Frontal cortex (tissue), 3 donors: ENCODE measurements at regions not wholly inside any gene's neighbourhood (a gene's known extent, or its start where the extent isn't known, plus 50 kb on each side); places are given as distances from the start of the nearest gene placed in this dataset.

ENCODE experiments used
- DNase-seq, 2 donors: peaks; one replicate each; pipeline ENCODE4 v3.0.0; 2012; ENCODE audit warnings: low spot score in 2 of 2
- FAIRE-seq: peaks from 2 replicates; lab custom pipeline; 2012; peaks lifted over from hg19 to GRCh38; lab: Jason Lieb, UNC
- donor health status: control.
- donor health status: control.
- donor health status: control.

GRCh38 chr6:170106906-170107525 is 183.9 kb downstream of the DLL1 start:
- no peak for DNase-seq
- no peak for FAIRE-seq

DNA sequence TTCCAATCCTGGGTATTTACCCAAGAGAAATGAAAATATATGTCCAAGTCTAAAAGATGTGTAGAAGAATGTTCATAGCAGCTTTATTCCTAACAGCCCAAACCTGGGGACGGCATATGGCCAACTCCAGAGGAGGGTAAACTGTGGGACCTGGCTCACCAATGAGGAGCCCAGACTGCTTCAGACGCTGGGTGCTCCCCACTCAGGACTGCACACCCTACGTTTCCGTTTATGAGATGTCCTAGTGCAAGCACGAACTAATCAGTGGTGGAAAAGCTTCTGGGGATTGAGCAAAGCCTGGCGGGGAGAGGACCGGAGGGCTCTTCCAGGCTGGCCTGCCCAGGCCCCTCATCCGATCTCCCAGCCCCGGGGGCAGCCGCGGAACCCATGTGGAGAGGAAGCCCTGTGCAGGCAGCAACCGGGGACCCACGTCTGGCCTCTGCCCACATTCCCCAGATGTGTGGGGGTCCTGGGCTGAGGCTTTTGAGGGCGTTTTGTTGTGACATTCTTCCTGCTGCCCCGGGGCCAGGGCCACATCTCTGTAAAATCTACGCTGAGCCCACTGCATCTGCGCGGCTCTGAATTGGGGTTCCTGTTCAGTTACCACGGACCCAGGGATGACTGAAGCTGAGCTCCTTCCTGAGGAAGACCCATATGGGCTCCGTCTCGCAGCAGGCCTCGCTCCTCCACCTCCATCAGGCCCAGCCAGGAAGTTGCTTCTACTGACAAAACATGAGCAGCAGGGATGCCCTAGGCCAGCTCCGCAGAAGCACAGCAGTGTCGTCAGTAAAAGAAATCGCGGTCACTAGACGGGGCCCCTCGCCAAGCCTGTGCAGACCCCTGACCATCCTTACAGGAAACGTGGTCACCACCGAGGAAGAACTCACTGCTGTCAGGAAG is 188.0 kb downstream of the DLL1 start:
- FAIRE-seq (no peak), DNase-seq (no peak)

DNA sequence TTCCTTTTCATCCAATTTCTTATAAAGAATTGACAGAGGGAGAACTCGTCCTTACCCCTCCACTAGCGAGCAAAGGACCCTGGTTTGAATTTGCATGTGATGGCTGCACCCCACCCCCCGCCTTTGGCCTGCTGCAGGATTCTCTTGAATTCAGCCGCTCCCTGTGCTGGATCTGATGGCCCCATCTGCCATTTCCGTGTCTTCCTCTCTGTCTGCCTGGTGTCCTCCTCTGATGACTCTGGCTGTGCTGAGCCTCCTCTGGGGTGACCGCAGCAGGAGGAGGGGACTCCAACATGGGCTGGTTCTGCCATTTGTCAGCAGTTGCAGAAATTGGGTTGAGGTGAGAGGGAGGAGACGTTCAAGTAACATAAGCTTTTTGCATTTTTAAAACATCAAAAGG is 188.8 kb downstream of the DLL1 start:
- DNase-seq (no peak), FAIRE-seq (no peak)

GRCh38 chr6:170101281-170102035 is 189.4 kb downstream of the DLL1 start:
- DNase-seq: no peak
- FAIRE-seq: no peak

DNA sequence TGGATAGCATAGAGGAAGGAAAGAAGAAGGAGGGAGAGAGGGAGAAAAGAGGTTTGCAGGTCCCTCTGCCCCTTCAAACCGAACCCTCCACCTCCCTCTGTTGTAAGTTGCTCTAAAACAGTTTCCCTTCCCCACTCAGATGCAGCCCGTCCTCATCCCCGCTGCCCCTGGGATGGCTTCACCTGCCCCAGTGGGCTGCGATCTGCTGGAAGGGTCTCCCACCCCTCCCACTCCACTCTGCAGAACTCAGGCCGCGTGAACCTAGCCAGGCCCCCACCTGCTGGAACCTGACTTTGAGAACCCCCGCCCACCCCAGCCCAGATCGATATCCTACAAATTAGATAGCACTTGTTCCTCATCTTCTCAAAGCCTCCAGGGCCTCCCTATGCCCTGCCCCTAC is 190.8 kb downstream of the DLL1 start:
- DNase-seq: no peak
- FAIRE-seq: no peak

- DNase-seq (no peak), FAIRE-seq (no peak)
These were observed 191.5 kb downstream of the DLL1 start for GRCh38 chr6:170099387-170099786.

GRCh38 chr6:170098428-170099170 is 192.3 kb downstream of the DLL1 start:
- DNase-seq (no peak), FAIRE-seq (no peak)

GRCh38 chr6:170097505-170098427 is 193.1 kb downstream of the DLL1 start:
- FAIRE-seq (no peak), DNase-seq (no peak)

GRCh38 chr6:170096803-170097504 is 193.9 kb downstream of the DLL1 start:
- FAIRE-seq (no peak), DNase-seq (no peak)

DNA sequence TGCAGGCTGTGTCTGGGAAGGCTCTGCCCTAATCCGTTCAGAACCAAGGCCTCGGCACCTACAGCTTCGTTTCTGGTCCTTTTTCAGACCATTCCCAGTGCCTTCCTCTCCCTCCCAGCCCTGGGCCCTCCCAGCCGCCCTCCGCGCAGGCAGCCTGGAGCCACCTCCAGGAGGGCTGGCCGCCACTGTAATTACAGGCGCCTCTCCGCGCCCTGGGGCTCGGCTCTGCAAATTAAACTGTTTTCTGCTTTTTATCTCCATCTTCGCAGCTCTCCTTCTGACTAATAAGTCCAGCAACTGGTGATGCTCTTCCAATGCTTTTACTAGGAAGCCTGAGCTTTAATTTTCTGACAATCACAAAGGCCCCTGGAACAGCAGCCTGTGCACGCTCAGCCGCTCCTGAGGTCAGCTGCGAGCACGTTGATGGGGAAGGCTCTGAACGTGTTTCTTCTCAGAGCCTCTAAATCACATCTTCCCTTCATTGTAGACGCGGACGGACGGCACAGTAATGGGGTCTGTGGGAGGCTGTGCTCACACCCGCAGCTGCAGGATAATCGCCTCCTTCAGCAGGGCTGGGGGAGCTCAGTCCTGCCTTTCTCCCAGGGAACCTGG is 194.6 kb downstream of the DLL1 start:
- FAIRE-seq (no peak), DNase-seq (no peak)

- no peak for FAIRE-seq
- DNase-seq: no peak
These were observed 195.5 kb downstream of the DLL1 start for GRCh38 chr6:170095273-170095981.

- FAIRE-seq (no peak), DNase-seq (no peak)
These were observed 196.1 kb downstream of the DLL1 start for GRCh38 chr6:170094686-170095272.

GRCh38 chr6:170093658-170094596 is 197.0 kb downstream of the DLL1 start:
- no peak for FAIRE-seq
- DNase-seq: no peak

DNA sequence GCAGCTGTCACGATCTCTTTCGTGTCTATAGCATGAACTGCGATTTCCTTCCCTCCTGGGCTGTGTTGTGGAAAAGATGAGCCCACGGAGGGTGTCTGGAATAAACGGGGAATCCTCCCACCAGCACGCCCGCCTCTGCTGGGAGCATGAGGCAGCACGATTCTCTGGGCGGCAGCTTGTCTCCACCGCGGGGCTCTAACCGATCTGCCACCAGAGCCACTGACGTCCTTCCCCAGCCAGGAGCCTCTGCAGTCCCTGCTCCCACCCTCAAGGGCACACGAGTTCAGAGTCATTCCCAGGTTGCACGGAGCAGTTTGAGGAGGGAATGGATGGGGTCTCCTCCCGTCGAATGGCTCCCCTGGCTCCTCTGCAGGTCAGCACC is 197.6 kb downstream of the DLL1 start:
- no peak for FAIRE-seq
- no peak for DNase-seq

DNA sequence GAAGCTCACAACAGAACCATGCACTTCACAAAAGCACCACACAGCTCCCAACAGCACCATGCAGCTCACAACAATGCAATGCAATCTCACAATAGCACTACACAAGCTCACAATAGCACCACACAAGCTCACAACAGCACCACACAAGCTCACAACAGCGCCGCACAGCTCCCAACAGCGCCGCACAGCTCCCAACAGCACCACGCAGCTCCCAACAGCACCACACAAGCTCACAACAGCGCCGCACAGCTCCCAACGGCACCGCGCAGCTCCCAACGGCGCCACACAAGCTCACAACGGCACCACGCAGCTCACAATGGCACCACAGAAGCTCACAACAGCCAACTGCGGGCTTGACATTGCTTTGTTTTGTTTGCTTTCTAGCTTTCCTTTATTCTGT is 198.1 kb downstream of the DLL1 start:
- no peak for DNase-seq
- no peak for FAIRE-seq
